ENCODE measurements at regions not wholly inside any gene's neighbourhood (a gene's known extent, or its start where the extent isn't known, plus 50 kb on each side); places are given as distances from the start of the nearest gene placed in this dataset.

DNA sequence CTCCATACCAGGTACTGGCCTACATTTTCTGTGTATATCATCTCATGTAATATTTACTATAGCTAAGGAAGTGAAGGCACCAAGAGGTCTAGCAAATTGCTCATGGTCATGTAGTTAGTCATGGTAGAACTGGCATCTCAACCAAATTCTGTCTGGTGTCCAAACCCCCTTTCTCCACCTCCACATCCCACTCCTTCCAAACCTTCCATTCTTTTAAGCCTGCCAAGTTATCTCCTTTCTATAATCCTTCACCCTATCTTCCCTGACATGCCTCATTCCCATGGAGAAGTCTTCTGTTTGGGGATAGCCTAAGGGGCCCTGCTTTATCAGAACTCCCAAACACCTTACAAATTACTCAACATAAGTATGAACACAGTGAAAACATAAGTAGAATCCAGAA, 196.2 kb upstream of the HMGA2 start:
- no peak for DNase-seq (ENCODE audit: low read depth)

DNA sequence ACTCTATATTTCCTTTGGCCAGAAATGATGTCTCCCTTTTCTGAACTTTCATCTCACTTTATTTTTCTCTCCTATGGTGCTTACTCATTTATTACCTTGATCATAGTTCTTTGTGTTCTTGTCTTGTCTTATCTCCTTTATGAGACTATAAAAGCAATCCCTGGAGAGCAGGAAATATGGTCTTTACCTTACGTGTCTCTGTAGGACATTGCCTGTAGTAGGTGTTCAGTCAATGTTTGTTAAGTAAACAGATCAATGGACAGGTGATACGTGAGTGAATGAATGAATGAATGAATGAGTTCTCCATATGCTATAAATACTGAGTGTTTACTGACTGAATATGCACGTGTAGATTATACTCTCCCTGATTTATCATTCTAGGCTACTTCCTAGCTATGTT, 193.7 kb upstream of the HMGA2 start:
- DNase-seq (ENCODE audit: low read depth): no peak

DNA sequence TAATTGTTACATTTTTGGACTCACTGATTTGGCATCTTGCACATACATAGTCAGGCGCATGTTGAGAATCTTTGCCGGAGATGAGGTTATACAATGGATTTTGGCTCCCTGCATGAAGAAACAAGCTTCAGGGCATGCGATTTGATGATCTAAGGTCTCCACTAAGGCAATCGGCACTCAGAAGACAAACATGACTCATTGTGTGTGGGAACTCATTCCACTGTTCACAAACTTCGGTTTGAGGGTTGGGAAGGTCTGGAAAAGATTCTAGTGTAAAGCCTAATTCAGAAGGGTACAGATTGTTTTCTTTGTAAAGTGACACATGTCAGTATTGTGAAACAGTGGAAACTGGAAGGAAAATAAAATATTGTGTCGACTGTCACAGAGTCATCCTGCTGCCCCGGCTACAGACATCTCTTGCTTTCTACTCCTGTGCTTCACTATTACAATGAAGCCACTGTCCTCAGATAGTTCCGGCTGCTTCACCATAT, 192.6 kb upstream of the HMGA2 start:
- no peak for DNase-seq (ENCODE audit: low read depth)

DNA sequence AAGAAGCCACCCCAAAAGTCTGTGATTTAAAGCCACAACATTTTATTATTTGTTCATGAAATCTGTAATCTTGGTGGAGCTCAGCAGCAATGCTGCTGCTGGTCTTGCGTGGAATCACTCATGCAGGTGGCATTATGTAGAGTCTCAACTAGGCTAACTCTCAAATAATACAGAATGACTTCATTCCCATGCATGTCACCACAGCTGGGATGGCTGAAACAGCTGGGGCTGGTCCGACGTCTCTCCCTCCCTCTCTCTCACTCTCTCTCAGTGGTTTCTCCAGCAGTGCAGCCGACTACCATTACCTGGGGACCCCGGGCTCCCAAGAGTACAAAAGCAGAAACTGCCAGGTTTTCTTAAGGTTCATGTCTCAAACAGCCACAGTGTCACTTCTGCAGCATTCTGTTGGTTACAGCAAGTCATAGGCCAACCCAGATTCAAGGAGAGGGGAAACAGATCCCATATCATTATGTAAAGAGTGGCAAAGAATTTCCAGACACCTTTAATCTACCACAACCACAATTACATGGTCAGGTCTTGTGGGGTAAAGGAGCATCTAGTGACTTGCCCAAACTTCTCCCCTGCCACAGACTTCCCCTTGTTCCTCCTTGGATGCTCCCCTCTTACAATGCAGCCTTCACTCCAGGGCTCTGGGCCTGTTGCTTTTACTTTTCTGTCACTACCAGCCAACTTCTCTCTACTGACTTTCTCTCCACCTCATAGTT, 192.0 kb upstream of the HMGA2 start:
- DNase-seq (ENCODE audit: low read depth): no peak

DNA sequence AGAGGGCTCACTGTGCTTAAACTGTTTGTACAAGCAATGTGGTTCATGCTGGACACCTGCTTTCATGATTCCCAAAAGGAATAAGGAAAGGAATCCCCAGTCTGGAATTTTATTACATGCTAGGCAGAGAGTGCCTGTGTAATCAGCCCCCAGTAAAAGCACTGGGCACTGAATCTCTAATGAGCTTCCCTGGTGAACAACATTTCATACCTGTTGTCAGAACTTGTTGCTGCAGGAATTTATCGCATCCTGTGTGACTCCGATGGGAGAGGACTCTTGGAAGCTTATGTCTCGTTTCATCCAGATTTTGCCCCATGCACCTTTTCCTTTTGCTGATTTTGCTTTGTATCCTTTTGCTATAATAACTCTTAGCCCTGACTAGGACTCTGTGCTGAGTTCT, 190.2 kb upstream of the HMGA2 start:
- DNase-seq (ENCODE audit: low read depth): no peak

DNA sequence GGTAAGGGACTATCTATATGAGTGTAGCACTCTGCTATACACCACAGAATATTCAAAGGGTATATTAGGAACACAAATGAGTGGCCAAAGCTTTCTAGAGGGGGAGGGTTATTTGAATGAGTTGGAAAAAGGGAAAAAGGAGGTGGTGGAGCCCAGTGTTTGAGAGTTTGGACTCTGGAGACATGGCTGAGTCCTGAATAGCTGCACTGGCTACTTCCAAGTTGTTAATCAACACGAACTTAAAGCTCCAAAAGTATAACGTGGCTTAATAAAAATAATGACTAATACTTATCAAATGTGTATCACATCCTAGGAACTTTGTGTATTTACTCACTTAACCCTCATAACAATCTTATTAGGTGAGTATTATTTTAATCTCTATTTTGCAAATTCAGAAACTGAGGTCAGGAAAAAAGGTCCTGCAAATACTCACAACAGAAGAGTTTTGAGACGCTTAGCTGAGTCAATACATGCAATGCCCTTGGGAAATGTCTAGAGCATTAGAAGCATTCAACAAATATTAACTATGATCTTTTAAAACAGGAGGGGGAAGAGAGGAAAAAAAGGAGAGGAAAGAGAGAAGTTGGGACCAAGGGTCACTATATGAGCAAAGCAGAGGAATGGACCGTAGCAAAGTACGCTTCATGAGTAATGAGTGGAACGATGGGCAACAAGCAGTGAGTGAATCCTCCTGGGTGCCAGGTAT, 189.5 kb upstream of the HMGA2 start:
- DNase-seq (ENCODE audit: low read depth): no peak

DNA sequence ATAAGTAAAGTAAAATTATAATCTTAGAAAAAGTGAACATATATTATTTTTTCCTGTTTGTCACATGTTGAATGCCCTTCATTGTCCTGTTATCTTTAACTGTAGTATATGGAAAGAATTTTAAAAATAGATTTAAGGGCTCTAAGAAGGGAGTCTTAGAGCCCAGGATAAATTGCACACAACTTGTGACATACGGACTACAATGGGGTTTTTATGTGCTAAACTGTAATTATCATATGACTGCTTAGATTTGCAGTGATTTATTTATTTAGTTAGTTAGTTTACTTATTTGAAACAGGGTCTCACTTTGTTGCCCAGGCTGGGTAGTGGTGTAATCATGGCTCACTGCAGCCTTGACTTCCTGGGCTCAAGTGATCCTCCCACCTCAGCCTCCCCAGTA, 187.8 kb upstream of the HMGA2 start:
- DNase-seq (ENCODE audit: low read depth): no peak

DNA sequence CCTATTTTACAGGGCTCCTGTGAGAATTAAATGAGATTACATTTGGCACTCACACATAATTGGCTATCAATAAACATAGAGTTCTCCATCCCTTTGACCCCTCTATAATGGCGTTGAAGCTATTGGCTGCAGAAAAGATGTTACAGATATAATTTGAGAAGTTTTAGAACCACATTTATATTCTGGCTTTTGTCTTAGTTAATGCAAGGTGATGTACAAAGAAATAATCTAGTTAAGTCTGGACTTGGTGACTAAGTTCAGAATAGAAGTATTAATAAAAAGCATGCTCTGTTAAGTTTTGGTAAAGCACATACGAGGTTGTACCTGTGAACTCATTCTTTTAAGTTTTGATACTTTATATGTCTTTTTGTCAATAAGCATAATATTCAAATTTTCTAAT, 187.1 kb upstream of the HMGA2 start:
- no peak for DNase-seq (ENCODE audit: low read depth)

DNA sequence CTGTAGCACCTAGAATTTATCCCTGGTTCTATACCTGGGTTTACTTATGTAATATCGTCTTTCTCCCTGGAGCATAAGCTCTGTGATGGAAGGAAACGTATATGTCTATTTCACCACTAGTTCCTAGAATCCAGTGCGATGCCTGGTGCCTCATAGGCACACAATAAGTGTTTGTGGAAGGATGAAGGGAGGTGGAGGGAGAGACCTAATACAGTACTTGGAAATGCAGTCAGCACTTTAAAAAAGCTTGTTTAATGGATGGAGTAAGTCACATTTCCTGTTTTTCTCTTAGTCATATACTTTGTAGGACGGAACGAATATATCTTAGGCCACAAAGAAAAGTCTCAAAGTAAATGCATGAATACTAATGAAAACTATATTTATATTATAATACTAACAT, 186.5 kb upstream of the HMGA2 start:
- DNase-seq (ENCODE audit: low read depth): no peak

DNA sequence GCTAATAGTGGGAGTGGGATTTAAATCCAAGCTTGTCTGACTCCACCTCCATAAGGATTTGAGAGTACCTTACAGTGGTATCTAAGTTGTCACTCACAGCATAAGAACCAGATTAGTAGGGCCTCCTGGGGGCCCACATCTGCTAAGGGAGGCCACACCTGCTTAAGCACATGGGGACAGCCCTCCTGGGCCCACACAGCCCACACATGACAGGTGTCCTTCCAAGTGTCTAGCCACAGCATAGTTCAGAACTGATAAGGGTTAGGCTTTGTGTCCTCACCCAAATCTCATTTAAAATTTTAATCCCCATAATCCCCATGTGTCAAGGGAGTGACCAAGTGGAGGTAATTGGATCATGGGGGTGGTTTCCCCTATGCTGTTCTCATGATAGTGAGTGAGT, 186.0 kb upstream of the HMGA2 start:
- DNase-seq (ENCODE audit: low read depth): no peak

DNA sequence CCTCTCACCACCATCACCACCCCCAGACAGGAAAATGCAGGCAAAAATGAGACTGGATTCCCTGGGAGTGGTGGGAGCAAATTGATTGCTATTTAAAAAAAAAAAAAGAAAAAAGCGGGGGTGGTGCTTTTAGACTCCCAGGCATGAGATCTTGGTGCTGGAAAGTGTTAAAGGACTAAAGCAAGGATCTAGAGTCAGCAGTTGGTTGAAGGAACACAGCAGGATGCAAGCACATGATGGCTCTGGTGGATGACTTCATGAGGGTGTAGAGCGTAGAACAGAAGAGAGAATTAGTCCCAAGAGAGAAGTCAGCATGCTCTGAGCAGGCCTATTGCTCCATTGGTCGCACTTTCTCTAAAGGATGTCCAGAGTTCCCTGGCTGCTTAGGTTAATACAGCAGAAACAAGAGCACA, 183.8 kb upstream of the HMGA2 start:
- no peak for DNase-seq (ENCODE audit: low read depth)

DNA sequence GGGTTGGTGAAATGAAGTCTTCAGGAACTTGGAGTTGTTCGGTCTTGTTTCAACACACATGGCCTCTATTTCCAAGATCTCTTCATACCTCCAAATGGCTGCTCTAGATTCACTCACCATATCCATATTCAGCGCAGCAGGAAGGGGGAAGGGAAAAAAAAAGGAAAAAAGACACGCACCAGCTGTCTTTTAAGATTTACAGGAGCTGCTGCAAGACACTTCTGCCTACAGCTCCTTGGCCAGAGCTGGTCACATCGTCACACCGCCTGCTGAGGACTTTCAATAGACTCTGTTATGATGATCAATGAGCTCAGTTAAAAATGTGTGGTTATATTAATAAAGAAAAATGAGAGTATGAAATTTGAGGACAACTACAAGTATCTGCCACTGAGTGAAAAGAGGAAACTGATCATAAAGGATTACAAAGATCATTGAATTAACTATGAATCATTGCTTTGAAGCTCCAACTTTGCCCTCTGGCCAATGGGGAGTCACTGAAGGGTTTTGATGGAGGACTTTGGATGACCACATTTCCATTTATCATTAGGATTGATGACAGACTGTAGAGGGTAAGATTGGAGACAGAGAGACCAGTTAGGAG, 182.1 kb upstream of the HMGA2 start:
- DNase-seq (ENCODE audit: low read depth): no peak

DNA sequence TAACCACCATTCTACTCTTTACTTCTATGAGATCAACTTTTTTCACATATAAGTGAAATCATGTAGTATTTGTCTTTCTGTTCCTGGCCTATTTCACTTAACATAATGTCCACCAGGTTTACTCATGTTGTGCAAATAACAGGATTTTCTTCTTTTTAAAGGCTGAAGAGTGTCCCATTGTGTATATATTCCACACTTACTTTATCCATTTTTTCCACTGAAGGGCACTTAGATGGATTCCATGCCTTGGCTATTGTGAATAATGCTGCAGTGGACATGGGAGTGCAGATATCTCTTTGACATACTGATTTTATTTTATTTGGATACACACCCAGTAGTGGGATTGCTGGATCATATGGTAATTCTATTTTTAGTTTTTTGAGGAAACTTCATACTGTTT, 181.1 kb upstream of the HMGA2 start:
- DNase-seq (ENCODE audit: low read depth): no peak

DNA sequence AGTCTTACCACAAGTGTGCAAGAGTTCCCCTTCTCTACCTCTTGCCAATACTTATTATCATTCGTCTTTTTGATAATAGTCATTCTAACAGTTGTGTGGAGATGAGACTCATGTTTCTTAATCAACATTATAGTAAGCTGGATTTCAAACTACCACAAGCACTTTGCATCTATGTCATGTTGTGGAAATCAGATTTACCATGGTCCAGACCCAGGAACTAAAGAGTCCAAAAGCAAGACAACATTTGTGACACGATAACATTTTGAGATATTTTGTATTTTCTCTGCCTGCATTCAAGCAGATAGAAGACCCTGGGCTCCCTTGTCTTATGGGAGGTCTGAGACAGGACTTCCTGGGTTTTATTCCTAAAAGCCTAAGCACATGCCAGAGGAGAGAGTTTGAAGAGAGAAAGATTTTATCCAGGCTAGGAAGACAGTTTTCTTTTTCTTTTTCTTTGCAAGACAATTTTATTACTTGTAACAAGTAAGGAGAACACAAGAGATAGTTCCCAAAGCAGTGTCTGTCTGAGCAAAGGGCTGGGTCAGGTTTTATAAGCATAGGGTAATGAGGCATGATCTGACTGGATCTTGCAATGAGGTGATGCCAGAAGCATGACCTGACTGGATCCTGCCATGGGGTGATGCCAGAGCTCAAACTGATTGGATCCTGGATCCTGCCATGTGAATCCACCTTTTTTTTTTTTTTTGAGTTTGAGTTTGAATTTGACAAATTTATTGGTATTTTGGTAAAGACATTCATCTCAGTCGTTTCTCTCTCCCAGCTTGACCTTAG, 180.5 kb upstream of the HMGA2 start:
- DNase-seq (ENCODE audit: low read depth): no peak

DNA sequence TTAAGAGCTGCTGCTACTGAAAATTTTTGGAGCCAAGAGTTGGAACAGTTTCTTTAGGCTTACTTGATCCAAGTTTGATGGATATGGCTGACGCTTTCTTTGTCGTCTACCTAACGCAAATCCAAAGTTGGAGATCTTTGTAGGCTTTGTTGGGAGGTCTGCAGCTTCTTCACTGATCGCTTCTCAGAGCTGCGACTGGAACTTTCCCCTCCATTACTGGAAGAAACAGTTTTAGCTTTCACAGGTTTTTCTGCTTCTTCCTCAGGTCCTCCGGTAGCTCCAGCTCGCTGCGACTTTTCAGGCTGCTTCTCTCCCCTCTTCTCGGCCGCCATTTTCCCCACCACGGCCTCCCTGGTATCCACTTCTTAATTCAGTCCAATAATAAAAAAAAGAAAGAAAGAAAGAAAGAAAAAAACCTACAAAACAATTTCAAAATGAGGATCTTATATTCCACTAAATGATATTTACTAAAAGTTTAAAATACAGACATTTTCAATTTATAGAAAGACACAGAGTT, 178.1 kb upstream of the HMGA2 start:
- DNase-seq (ENCODE audit: low read depth): no peak

DNA sequence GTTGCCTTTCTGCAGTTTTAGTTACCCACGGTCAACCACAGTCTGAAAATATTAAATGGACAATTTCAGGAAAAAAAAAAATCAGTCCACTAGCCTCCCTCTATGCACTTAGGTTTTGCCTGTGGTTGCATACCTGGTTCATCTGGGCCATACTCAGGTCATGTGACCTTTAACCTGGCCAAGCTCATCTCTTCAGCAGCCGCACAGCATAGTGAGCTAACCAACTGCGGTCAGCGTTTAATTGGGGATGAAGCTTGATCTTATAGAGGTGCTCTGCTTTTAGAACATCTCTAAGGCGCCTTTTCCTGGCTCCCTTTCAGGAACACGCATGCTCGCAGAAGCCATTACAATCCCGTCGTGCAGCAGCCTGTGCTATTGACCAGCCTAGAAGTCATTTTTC, 177.2 kb upstream of the HMGA2 start:
- no peak for DNase-seq (ENCODE audit: low read depth)

DNA sequence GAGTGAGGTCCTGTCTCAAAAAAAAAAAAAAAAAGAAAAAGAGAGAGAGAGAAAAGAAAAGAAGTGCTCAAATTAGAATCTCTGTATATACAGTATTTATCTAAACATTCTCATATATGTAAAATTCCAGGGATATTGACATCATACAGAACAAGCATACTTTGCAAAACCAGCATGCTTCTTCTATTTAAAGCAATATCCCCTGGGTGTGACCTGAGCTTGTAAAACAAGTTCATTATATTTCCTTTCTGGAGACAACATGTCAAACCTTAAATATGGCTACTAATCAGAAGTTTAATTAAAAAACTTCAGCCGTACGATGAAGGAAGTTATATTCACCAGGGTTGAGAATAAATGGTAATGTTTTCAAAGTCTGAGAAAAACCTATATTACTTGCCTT, 175.8 kb upstream of the HMGA2 start:
- no peak for DNase-seq (ENCODE audit: low read depth)

DNA sequence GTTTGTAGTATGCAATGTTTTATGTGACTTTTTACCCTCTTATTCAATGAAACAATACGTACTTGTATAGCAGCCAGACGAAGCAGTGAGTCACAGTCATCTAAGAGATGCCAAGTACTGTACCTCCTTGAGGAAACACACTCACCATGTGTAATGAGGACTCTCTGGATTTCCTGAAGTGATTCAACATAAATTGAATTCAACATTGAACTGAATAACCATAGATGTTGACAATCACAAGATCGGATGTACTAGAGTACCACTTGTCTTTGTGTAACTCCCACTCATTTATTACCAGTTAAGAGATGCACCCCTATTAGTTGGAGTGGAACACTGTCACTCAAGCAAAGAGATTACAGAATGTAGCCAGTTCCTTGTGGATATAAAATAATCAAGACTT, 175.2 kb upstream of the HMGA2 start:
- DNase-seq (ENCODE audit: low read depth): no peak

DNA sequence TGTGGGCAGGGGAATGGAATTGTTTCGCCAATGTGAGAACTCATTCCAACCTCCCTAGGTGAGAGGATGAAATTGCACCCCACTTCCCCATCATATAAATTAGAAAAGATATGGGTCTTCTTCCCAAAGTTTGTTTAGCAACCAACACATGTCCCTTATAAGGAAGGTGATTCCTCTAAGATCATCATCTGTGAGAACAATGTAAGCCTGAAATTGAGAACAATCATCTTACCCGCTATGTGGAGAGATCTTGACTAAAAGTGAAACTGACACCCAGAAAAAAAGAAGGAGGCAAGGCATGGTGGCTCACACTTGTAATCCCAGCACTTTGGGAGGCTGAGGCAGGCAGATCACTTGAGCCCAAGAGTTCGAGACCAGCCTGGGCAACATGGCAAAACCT, 173.2 kb upstream of the HMGA2 start:
- no peak for DNase-seq (ENCODE audit: low read depth)

DNA sequence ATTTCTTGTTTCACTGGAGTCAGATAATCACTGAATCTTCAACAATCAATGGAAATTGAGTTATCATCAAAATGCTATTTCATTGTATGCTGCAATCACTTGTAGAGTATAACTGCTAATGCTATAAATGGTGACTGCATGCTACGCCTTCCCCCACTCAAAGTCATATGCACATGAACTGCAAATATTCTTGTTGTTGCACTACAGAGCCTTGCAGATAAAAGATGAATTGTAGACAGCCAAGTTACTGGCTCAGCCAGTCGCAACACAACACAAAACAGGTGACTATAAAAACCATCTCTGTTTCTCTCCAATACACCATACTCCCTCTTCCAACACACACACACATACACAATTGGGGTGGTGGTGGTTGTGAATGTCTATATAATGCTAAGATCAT, 171.0 kb upstream of the HMGA2 start:
- no peak for DNase-seq (ENCODE audit: low read depth)

DNA sequence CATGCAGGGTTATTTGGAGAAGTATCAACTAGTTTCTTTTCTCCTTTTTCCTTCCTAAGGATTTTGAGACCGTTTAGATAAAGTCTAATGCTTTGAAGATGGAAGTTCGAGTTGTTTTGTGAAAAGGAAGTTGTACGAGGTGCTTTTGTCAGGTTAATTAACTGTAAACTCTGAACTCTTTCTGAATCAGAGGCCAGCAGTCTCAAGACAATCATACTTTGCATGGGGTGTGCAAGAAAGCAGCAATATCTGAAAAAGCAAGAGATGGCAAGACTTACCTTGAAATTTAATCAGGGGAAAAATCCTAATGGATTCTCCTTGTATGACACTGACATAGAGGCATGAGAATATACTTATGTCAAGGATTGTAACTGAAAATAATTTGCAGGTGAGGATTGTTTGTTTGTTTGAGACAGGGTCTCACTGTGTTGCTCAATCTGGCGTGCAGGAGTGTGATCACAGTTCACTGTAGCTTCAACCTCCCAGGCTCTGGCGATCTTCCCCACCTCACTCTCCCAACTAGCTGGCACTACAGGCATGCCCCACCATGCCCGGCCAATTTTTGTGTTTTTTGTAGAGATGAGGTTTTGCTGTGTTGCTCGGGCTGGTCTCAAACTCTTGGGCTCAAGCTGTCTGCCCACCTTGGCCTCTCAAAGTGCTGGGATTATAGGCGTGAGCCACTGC, 170.2 kb upstream of the HMGA2 start:
- DNase-seq (ENCODE audit: low read depth): no peak

DNA sequence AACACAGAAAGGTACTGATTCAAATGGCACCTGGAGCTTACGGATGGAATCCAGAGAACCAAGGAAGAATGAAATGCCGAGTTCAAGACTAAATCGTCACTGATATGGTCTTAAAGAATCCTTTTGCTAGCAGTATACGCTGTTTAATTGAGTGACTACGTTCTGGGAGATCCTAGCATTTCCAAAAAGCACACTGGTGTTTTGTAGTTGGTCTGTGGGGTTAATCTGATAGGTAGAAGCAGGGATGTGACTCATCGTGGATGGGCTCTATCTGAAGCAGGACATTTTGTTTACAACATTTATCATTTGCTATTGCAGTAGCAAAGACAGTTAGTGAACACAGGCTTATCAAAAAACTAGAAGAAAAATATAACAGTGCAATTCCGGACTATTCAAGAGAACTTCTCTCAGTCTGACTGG, 169.2 kb upstream of the HMGA2 start:
- DNase-seq (ENCODE audit: low read depth): no peak
